ENCODE measurements at regions not wholly inside any gene's neighbourhood (a gene's known extent, or its start where the extent isn't known, plus 50 kb on each side); places are given as distances from the start of the nearest gene placed in this dataset.
"Not testable (repeated sequence)": the region's sequence is repeated elsewhere in the genome, so short reads cannot be mapped to it uniquely, and the experiment has no call there.

DNA sequence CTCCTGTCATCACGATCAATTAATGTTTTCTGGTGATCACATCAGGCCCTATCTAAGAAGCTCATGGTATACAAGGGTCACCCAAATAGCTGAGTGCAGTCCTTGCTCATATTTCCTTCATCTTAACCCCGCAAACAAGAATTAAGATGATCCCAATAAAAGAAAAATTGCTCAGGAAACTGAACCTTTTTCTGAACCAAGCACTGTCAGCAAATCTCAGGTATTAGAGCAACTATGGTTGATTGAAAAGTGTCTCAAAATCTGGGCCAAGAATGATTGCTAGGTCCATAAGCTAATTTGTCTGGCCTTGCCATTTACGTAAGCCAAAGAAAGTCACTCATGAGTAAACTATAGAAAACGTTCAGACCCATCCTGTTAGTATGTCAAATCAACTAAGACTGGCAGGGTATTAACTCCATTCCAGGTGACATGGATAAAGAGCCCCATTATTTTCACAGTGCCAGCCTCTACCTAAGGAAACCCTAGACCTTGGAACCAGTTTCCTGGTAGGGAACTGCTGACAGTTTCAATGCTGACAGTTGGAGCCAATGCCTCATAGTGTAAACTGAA, 209.3 kb downstream of the DEPDC1B start:
- H3K27me3 Mint-ChIP-seq, result no peaks in the 10 kb centered on the region
- no peaks in the 10 kb centered on the region for H3K9me3 Mint-ChIP-seq
- no peak overlapping the region for H3K27ac Mint-ChIP-seq
- H3K4me3 Mint-ChIP-seq, result no peak overlapping the region
- no peaks in the 10 kb centered on the region for H3K4me1 Mint-ChIP-seq
- CTCF ChIA-PET, result no interaction called here
- H3K36me3 Mint-ChIP-seq (ENCODE audit: low read depth), result no peaks in the 10 kb centered on the region
- POLR2A ChIA-PET, result no interaction called here
- no peak for DNase-seq

DNA sequence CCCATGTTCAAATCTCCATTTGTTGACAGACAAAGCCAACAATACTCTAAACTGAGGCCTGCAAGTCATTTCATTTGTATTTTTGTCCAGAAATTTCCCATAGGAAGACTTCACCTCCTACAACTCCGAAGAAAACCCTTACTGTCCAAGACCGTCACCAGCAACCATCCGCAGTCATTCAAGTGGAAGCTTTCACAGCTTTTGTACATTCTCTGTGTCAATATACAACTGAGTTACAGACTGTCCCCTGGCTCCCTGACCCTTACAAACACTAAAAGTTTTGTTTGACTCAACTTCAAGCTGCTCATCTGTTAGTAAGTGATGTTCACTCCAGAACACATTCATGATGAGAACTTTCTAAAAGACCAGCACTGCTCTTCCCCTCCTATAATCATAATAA, 210.1 kb downstream of the DEPDC1B start:
- no peaks in the 10 kb centered on the region for H3K36me3 Mint-ChIP-seq (ENCODE audit: low read depth)

DNA sequence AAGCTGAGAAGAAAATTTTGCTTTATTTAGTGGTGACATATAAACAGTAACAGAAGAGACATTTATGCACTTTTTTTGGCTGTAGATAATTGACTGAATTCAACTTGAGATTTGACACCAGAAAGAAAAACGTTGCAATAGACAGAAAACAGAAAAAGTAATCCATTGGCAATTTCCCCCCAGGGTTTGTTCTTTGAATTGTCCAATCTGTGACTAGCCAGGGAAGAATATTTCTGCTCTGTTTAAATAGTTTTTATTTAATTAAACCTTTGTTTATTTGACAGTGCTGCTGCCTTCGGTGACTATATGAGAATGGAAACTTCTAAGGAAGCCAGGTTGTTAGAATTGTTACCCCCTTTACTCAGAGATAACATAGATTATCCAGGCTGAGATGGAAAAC, 210.6 kb downstream of the DEPDC1B start:
- CTCF ChIA-PET, result no interaction called here
- no peak overlapping the region for H3K4me3 Mint-ChIP-seq

More for the DNA sequence above, 210.1 kb downstream of the DEPDC1B start:
- Mint-ChIP-seq H3K9me3 (no peaks in the 10 kb centered on the region), H3K4me1 (no peaks in the 10 kb centered on the region), H3K27ac (no peak overlapping the region), H3K4me3 (no peak overlapping the region), H3K27me3 (no peaks in the 10 kb centered on the region)
- no peak for DNase-seq
- CTCF ChIA-PET, result no interaction called here
- POLR2A ChIA-PET, result no interaction called here

DNA sequence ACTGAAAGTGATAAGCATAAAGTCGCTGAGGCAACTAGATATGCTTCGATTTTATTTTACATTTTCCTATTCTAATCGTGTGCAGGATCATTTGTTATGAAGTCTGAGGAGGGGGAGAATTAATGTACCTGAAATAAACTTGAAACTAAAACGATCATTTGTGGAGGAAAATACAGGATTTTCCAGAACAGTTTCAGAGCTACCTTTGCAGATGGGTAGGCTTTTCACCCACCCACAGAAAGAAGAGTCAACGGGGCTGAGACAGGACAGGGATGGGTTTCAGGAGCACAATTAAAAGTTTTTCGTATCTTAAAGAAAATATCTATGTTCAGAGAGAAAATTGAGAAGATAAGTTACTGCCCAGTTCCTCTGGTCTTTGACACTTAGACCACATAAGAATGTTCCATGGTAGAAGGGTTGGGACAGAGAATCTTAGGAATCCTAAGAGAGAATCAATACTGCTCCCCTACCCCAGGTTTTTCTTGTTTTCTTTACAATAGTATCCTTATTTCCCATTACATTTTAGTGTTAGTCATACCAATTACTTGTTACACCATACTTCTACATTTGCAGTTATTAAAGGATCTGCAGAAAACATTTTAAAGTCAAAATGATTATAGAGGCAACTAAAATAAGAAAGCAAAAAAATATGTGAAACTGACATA, 211.4 kb downstream of the DEPDC1B start:
- ChIA-PET CTCF (no interaction called here), POLR2A (no interaction called here)
- Mint-ChIP-seq H3K27me3 (no peaks in the 10 kb centered on the region), H3K9me3 (no peaks in the 10 kb centered on the region), H3K4me3 (no peak overlapping the region), H3K4me1 (no peaks in the 10 kb centered on the region), H3K27ac (no peak overlapping the region), H3K36me3 (ENCODE audit: low read depth) (no peaks in the 10 kb centered on the region)
- no peak for DNase-seq

More for the DNA sequence above, 210.6 kb downstream of the DEPDC1B start:
- Mint-ChIP-seq H3K4me1 (no peaks in the 10 kb centered on the region), H3K27me3 (no peaks in the 10 kb centered on the region), H3K9me3 (no peaks in the 10 kb centered on the region), H3K27ac (no peak overlapping the region), H3K36me3 (ENCODE audit: low read depth) (no peaks in the 10 kb centered on the region)
- DNase-seq, result no peak
- POLR2A ChIA-PET, result no interaction called here

DNA sequence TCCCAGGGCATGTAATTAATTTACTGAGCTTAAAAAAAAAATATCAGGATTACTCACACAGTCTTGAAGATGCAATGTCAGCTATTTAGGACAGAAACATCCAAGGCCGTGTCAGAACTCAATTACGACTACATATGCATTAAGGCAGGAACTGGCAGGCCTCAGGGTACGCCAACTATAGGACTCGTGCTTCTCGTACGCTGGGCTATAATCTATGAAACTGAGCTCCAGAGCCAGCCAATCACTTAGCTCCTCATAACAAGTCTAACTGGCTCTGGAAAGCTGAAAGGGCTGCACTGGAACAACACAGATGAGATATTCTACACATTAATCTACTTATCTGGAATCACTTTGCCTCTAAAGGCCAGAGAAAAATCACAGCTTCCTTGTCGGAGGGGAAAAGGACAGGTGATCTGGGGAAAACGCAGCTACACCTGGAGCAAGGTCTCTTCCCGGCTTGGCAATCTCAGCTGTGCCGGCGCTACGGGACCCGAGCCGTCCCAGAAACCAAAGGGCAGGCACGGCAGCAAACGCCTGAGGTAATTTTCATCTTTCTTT, 212.0 kb downstream of the DEPDC1B start:
- Mint-ChIP-seq H3K36me3 (ENCODE audit: low read depth) (no peaks in the 10 kb centered on the region), H3K27me3 (no peaks in the 10 kb centered on the region), H3K4me1 (no peaks in the 10 kb centered on the region), H3K27ac (no peak overlapping the region), H3K9me3 (no peaks in the 10 kb centered on the region), H3K4me3 (no peak overlapping the region)
- ChIA-PET CTCF (no interaction called here), POLR2A (no interaction called here)
- no peak for DNase-seq

DNA sequence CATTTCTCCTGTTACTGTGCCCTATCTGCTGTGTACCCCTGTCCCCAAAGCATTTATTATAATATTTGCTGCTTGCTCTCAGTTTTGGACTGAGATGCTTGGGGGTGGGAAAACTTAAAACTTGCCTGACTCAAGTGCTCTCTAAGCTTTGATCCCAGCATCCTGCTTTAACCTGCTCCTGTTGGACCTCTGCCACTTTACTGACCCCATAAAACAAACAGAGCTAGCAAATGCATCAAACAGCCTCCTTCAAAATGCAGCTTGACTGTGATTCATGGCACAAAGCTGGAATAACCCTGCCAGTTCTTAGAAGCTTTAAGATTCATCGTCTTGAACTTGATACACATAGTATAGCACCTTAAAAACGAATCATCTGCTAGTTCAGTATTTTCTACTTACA, 212.5 kb downstream of the DEPDC1B start:
- DNase-seq, result no peak
- H3K4me3 Mint-ChIP-seq, result no peak overlapping the region
- ChIA-PET POLR2A (no interaction called here), CTCF (no interaction called here)
- no peaks in the 10 kb centered on the region for H3K4me1 Mint-ChIP-seq
- no peaks in the 10 kb centered on the region for H3K9me3 Mint-ChIP-seq
- peaks cover 2% of the 10 kb centered on the region for H3K27me3 Mint-ChIP-seq
- no peaks in the 10 kb centered on the region for H3K36me3 Mint-ChIP-seq (ENCODE audit: low read depth)
- no peak overlapping the region for H3K27ac Mint-ChIP-seq

DNA sequence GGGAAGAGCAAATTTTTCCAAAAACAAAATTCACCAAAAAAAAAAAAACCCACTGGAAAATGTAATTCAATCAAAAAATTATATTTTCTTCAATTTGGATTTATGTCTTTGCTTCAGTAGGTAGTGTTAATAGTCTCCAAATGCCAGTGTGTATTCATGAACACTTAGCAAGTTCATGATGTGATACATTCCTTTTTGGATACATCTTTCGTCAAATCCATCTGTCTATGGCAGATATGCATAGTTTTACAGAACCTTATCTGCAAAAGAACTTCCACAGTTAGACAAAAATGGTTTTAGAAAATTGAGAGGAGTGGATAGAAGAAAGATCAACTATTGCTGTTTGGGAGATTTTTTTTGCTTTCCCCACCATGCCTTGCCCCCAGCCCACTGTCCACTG, 214.6 kb downstream of the DEPDC1B start:
- POLR2A ChIA-PET, result no interaction called here
- Mint-ChIP-seq H3K4me1 (no peaks in the 10 kb centered on the region), H3K9me3 (no peaks in the 10 kb centered on the region), H3K36me3 (ENCODE audit: low read depth) (no peaks in the 10 kb centered on the region), H3K4me3 (no peak overlapping the region), H3K27me3 (peaks cover 4% of the 10 kb centered on the region), H3K27ac (no peak overlapping the region)
- DNase-seq, result no peak
- CTCF ChIA-PET, result no interaction called here

DNA sequence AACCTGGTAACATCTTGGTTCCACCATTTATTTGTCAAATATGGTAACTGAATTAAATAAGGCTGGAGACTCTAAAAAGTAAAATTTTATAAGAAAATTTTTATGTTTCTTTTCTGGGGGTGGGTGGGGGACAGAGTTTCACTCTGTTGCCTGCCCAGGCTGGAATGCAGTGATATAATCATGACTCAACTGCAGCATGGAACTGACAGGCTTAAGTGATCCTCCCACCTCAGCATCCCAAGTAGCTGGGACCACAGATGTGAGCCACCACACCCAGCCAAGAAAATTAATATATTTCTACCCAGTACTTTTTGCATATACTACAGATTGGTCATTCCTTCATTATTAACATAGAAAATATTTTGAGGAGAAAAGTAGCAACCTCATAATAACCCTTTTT, 216.9 kb downstream of the DEPDC1B start:
- DNase-seq, result no peak
- H3K4me3 Mint-ChIP-seq, result no peak overlapping the region
- CTCF ChIA-PET, result no interaction called here
- H3K27me3 Mint-ChIP-seq, result peaks cover 4% of the 10 kb centered on the region
- H3K4me1 Mint-ChIP-seq, result no peaks in the 10 kb centered on the region
- H3K36me3 Mint-ChIP-seq (ENCODE audit: low read depth), result no peaks in the 10 kb centered on the region
- H3K27ac Mint-ChIP-seq, result no peak overlapping the region
- POLR2A ChIA-PET, result no interaction called here
- no peaks in the 10 kb centered on the region for H3K9me3 Mint-ChIP-seq

DNA sequence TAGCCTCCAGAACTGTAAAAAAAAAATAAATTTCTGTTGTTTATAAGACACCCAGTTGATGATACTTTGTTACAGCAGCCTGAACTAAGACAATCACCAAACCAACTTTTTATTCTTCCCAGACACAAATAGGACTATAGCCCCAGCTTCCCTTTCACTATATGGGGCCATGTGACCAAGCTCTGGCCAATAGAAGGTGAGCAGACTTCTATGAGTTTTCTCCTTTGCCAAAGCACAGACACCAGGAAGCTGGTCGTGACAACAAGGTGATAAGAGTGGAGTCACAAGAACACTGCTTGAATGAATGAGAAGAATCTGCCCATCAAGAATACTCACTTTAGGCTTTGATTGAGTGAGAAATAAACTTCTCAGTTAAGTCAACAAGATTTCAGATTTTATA, 217.7 kb downstream of the DEPDC1B start:
- H3K27ac Mint-ChIP-seq, result no peak overlapping the region
- H3K27me3 Mint-ChIP-seq, result peaks cover 4% of the 10 kb centered on the region
- ChIA-PET CTCF (no interaction called here), POLR2A (no interaction called here)
- no peak overlapping the region for H3K4me3 Mint-ChIP-seq
- no peaks in the 10 kb centered on the region for H3K4me1 Mint-ChIP-seq
- DNase-seq, result no peak
- no peaks in the 10 kb centered on the region for H3K9me3 Mint-ChIP-seq
- H3K36me3 Mint-ChIP-seq (ENCODE audit: low read depth), result no peaks in the 10 kb centered on the region

DNA sequence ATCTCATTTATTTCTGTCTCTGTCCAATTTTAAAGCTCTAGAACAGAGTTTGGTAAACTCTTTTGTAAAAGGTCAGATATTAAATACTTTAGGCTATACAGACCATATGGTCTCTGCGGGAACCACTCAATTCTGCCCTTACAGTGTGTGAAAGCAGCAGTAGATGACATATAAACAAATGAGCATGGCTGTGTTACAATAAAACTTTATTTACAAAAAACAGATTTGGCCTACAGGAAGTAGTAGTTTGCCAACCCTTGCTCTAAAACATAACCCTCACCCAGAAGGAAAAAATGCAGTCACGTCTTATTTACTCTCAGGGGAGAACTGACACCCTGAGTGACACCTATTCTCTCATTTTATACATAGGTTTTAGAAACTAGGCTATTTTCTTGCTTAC, 220.4 kb downstream of the DEPDC1B start:
- Mint-ChIP-seq H3K27me3 (peaks cover 9% of the 10 kb centered on the region), H3K27ac (no peak overlapping the region), H3K4me3 (no peak overlapping the region), H3K36me3 (ENCODE audit: low read depth) (no peaks in the 10 kb centered on the region), H3K9me3 (no peaks in the 10 kb centered on the region), H3K4me1 (no peaks in the 10 kb centered on the region)
- CTCF ChIA-PET, result no interaction called here
- POLR2A ChIA-PET, result no interaction called here
- no peak for DNase-seq

DNA sequence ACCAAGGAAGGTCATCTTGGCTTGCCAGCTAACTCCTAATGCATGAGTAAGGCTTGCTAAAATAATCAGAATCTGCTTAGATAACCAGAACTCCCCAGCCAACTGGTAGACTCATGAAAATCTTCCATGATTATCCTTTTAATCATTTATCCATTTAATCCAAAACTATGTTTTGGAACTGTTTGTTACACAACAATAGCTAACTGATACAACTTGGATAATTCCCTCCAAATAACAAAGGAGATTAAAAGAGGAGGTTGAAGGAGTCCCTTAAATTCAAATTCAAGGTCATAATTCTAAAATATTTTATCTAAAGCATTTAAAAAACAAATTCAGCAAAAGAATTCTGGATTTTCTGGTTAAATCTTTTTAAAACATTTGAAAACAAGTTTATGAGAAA, 222.1 kb downstream of the DEPDC1B start:
- ChIA-PET POLR2A (no interaction called here), CTCF (no interaction called here)
- H3K27me3 Mint-ChIP-seq, result peaks cover 8% of the 10 kb centered on the region
- H3K4me3 Mint-ChIP-seq, result no peak overlapping the region
- no peaks in the 10 kb centered on the region for H3K9me3 Mint-ChIP-seq
- no peaks in the 10 kb centered on the region for H3K36me3 Mint-ChIP-seq (ENCODE audit: low read depth)
- H3K4me1 Mint-ChIP-seq, result no peaks in the 10 kb centered on the region
- no peak for DNase-seq
- H3K27ac Mint-ChIP-seq, result no peak overlapping the region

DNA sequence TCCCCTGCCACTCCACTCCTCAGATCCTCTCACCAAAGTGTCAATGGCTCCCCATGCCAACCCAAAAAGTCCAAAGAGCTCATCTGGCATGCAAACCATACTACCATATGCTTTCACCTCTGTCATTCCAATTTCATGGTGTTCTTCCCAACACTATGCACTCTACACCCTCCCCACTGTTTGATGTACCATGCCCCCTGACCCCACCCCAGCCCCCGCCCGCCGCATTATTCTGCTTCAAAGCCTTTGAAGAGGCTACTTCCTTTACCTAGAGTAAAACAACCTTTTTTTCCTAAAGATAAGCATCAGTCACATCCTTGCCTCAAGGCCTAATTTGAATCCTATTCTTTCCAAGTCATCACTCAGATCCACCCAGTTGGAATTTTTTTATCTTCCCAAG, 226.3 kb downstream of the DEPDC1B start:
- ChIA-PET POLR2A (no interaction called here), CTCF (no interaction called here)
- no peak for DNase-seq
- Mint-ChIP-seq H3K4me1 (no peaks in the 10 kb centered on the region), H3K27ac (no peak overlapping the region), H3K4me3 (no peak overlapping the region), H3K9me3 (no peaks in the 10 kb centered on the region), H3K27me3 (peaks cover 4% of the 10 kb centered on the region), H3K36me3 (ENCODE audit: low read depth) (no peaks in the 10 kb centered on the region)

DNA sequence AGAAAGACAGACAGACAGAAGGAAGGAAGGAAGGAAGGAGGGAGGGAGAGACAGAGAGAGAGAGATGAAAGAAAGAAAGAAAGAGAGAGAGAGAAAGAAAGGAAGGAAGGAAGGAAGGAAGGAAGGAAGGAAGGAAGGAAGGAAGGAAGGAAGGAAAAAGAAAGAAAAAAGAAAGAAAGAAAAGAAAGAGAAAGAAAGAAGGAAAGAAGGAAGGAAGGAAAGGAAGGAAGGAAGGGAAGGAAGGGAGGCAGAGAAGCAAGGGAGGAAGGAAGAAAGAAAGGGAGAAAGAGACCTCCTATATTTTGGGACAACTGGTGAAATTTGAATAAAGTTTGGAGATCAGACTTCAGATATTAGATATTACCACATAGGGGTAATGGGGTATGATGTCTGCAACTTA, 226.9 kb downstream of the DEPDC1B start:
- H3K27ac Mint-ChIP-seq; H3K9me3 Mint-ChIP-seq; H3K4me1 Mint-ChIP-seq; CTCF ChIA-PET; H3K27me3 Mint-ChIP-seq; POLR2A ChIA-PET; H3K4me3 Mint-ChIP-seq; H3K36me3 Mint-ChIP-seq (ENCODE audit: low read depth); DNase-seq: not testable (repeated sequence)

DNA sequence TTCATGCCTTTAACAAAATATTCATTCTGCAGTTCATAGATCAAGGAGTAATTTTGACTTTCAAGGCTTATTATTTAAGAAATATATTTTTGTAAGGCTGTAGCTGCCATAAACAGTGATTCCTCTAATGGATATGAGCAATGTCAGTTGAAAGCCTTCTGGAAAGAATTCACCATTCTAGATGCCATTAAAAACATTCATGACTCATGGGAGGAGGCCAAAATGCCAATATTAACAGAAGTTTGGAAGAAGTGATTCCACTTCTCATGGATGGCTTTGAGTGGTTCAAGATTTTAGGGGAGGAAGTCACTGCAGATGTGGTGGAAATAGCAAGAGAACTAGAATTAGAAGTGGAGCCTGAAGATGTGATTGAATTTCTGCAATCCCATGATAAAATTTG, 229.1 kb downstream of the DEPDC1B start:
- Mint-ChIP-seq H3K4me3 (no peak overlapping the region), H3K36me3 (ENCODE audit: low read depth) (no peaks in the 10 kb centered on the region), H3K27ac (no peak overlapping the region), H3K27me3 (no peaks in the 10 kb centered on the region), H3K9me3 (no peaks in the 10 kb centered on the region), H3K4me1 (no peaks in the 10 kb centered on the region)
- ChIA-PET POLR2A (no interaction called here), CTCF (no interaction called here)
- no peak for DNase-seq

Data from activated CD4-positive, alpha-beta T cell treated with anti-CD3 and anti-CD28 coated beads, Interleukin-2, amount 10 ng/mL, durations not matched to agents 7 days and 5 days (primary cell).